ENCODE measurements at regions not wholly inside any gene's neighbourhood (a gene's known extent, or its start where the extent isn't known, plus 50 kb on each side); places are given as distances from the start of the nearest gene placed in this dataset.

DNA sequence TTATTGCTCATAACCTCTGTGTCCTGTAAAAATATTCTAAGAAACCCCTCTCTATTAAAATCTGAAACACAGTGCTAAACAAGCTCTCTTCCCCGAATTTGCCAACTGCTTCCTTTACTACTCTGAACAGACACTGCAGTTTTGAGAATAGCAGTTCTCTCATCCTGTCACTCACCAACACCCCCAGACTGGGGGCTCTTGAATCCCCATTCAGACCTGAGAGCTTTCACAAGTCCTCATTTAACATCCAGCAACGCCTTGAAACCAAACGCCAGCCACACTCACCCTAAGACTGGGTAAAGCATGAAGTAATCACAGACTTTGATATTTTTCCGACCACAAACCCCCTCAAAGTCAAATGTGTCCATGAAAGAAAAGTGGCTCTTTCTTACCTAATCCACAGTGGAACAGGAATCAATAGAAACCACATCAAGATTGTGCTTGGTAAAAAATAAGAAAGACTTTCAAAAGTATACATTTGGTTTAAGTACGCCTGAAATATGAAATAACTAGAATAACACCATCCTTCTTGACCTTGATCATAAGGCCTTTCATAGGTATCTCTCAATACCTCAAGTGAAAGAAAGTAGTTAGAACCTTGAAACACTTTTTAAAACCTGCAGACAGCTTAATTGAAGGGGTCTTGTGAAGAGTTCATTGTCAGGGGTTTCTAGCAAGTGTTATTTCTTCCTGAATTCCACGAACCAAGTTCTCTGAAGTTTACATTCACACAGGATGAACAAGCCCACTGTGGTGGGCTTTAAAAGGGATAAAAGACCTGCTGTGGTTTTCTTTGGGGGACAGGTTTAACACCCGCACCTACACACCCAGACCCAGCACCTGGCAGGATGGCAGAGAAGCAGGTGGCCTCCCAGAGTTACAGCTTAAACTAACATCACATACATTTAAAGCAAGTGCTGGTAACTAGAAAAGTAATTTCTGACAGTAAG, 412.6 kb downstream of the MLLT3 start:
- Histone ChIP-seq H3K4me1 (ENCODE audit: low read depth) (peaks cover 43% of the 10 kb centered on the region), H3K27me3 (no peaks in the 10 kb centered on the region), H3K9me3 (ENCODE audit: low read depth) (no peaks in the 10 kb centered on the region), H3K27ac (peak overlapping the region; percentile 57), H3K36me3 (no peaks in the 10 kb centered on the region), H3K4me3 (no peak overlapping the region)
- TF ChIP-seq, protein P1, sequence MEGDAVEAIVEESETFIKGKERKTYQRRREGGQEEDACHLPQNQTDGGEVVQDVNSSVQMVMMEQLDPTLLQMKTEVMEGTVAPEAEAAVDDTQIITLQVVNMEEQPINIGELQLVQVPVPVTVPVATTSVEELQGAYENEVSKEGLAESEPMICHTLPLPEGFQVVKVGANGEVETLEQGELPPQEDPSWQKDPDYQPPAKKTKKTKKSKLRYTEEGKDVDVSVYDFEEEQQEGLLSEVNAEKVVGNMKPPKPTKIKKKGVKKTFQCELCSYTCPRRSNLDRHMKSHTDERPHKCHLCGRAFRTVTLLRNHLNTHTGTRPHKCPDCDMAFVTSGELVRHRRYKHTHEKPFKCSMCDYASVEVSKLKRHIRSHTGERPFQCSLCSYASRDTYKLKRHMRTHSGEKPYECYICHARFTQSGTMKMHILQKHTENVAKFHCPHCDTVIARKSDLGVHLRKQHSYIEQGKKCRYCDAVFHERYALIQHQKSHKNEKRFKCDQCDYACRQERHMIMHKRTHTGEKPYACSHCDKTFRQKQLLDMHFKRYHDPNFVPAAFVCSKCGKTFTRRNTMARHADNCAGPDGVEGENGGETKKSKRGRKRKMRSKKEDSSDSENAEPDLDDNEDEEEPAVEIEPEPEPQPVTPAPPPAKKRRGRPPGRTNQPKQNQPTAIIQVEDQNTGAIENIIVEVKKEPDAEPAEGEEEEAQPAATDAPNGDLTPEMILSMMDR (IDR thresholded peaks at IDR 0.05; ENCODE audit: low read depth, low read length) = no peak
- DNase-seq (ENCODE audit: low read depth in 1 of 2, low spot score in 1 of 2) = peak in 1 of 2 donors; percentile 66

DNA sequence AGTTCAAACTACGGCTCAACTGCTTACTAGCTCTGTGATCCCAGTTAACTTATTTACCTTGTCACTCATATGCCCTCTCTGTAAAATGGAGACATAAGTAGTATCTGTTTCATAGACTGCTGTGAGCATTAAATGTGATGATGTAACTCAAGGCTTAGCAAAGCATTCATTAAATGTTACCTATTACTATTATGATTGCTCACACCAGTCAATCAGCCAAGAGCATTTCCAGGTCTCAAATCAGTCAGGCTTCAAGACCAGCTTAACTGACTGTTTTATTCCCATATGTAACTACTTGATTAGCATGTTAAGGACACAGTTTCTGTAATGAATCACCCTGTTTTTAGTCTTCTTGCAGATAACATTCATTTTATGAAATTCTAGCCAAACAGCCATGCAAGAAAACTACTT, 413.3 kb downstream of the MLLT3 start:
- DNase-seq (ENCODE audit: low read depth in 1 of 2, low spot score in 1 of 2) = no peak
- H3K9me3 ChIP-seq (ENCODE audit: low read depth) = no peaks in the 10 kb centered on the region
- TF ChIP-seq, protein P1 (IDR thresholded peaks at IDR 0.05; ENCODE audit: low read depth, low read length) = no peak
- no peaks in the 10 kb centered on the region for H3K36me3 ChIP-seq
- H3K4me3 ChIP-seq = no peak overlapping the region
- H3K4me1 ChIP-seq (ENCODE audit: low read depth) = peaks cover 39% of the 10 kb centered on the region
- no peaks in the 10 kb centered on the region for H3K27me3 ChIP-seq
- peak overlapping the region; percentile 57 for H3K27ac ChIP-seq

DNA sequence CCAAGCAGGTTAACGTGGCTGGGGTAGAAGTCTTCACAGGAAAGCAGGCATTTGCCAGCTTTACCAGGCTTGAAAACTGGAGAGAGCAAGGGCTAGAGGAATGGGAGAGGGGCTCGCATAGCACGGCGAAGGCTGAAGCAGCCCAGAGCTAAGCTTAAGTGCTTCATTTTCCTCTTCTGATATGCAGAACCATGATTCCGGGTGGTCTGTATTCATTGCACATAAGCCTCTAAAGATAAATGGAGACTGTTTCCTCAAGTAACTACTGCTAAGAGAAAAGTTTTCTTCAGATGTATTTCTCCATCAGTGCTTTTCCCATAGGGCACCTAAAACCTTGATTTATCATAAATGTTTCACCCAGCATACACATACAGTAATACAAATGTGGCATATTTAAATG, 414.1 kb downstream of the MLLT3 start:
- DNase-seq (ENCODE audit: low read depth in 1 of 2, low spot score in 1 of 2) = peak in 1 of 2 donors; percentile 64
- Histone ChIP-seq H3K9me3 (ENCODE audit: low read depth) (no peaks in the 10 kb centered on the region), H3K4me1 (ENCODE audit: low read depth) (peaks cover 38% of the 10 kb centered on the region), H3K36me3 (no peaks in the 10 kb centered on the region), H3K27ac (peak overlapping the region; percentile 12), H3K27me3 (no peaks in the 10 kb centered on the region), H3K4me3 (no peak overlapping the region)
- TF ChIP-seq, protein P1 (IDR thresholded peaks at IDR 0.05; ENCODE audit: low read depth, low read length) = no peak

DNA sequence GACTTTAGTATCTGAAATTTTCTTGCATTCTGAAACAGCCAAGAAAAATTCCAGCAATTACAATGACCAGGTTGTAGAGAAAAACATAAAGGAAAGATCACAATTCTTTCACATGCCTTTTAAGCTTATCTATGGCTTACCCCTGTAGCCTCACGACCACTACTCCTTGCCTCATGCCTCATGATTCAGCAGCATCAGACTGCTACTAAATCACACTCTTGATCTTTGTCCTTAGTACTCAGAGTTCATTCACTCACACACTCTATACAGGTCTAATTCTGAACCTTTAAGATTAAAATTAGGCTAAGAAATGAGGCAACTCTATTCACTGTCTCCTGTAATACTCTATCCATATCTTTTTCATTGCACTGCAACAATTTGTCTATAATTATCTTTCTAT, 415.1 kb downstream of the MLLT3 start:
- Histone ChIP-seq H3K36me3 (no peaks in the 10 kb centered on the region), H3K4me1 (ENCODE audit: low read depth) (peaks cover 35% of the 10 kb centered on the region), H3K27ac (no peak overlapping the region), H3K4me3 (no peak overlapping the region), H3K9me3 (ENCODE audit: low read depth) (no peaks in the 10 kb centered on the region), H3K27me3 (no peaks in the 10 kb centered on the region)
- DNase-seq (ENCODE audit: low read depth in 1 of 2, low spot score in 1 of 2) = no peak
- TF ChIP-seq, protein P1 (IDR thresholded peaks at IDR 0.05; ENCODE audit: low read depth, low read length) = no peak

DNA sequence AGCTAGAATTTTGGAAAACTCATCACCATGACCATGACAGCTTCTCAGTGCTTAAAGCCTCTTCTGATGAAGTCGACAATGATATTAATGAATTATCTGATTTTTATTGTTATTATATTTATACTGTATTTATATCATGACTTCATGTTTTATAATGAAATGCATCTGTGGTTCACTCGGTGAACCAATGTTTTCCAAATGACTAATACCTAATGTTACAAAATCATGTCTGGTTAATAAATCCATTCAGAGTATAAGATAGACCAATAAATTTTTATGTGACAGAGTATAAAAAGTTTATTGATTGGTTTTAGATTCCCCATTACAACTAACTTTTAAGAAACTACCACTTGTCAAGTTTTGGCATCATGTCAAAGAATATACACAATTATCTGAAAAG, 416.5 kb downstream of the MLLT3 start:
- Histone ChIP-seq H3K36me3 (no peaks in the 10 kb centered on the region), H3K4me1 (ENCODE audit: low read depth) (peaks cover 42% of the 10 kb centered on the region)
- TF ChIP-seq, protein P1 (IDR thresholded peaks at IDR 0.05; ENCODE audit: low read depth, low read length) = no peak

More for the DNA sequence above, 416.5 kb downstream of the MLLT3 start:
- Histone ChIP-seq H3K9me3 (ENCODE audit: low read depth) (no peaks in the 10 kb centered on the region), H3K27me3 (no peaks in the 10 kb centered on the region), H3K27ac (no peak overlapping the region), H3K4me3 (no peak overlapping the region)
- peak in 1 of 2 donors; percentile 5 for DNase-seq (ENCODE audit: low read depth in 1 of 2, low spot score in 1 of 2)
